ENCODE measurements at regions not wholly inside any gene's neighbourhood (a gene's known extent, or its start where the extent isn't known, plus 50 kb on each side); places are given as distances from the start of the nearest gene placed in this dataset.

- TF ChIP-seq POLR2A (IDR thresholded peaks at IDR 0.05) (no peak), CTCF (IDR thresholded peaks at IDR 0.05) (no peak)
Observed at GRCh38 chr3:117165176-117165575, 455.6 kb downstream of the TUSC7 start.
